Spleen (tissue), 7 donors: ENCODE measurements at regions not wholly inside any gene's neighbourhood (a gene's known extent, or its start where the extent isn't known, plus 50 kb on each side); places are given as distances from the start of the nearest gene placed in this dataset.

Source experiments
- CTCF ChIP-seq, 11 experiments: fragments of 200-600 bp in 7 of 11; fragments of 450-650 bp in 4 of 11; sonication (generic) in 4 of 11; IDR thresholded peaks in 8 of 11; conservative IDR thresholded peaks in 3 of 11; 1 replicate in 7 of 11; 2 replicates in 4 of 11; pipeline versions ENCODE4 v1.4.0 to v1.8.0; 2016 to 2021; ENCODE audit warnings: antibody characterized with exemption in 11 of 11, inconsistent platforms in 4 of 11, mild to moderate bottlenecking in 1 of 11
- POLR2A ChIP-seq, 3 donors: fragments of 450-650 bp; IDR thresholded peaks; one replicate each; pipeline ENCODE4 v1.5.1; 2017; ENCODE audit warnings: antibody characterized with exemption in 3 of 3, mild to moderate bottlenecking in 1 of 3
- POLR2AphosphoS5 ChIP-seq, 3 donors: sonication (generic); formaldehyde crosslinking; IDR thresholded peaks; one replicate each; pipeline ENCODE4 v1.5.1; 2017; ENCODE audit warnings: antibody characterized with exemption in 3 of 3
- donor health status: DM: no; HTN: no; CAD: no; lungs with moderate emphysema.
- donor health status: DM: no; HTN: no; CAD: no.
- donor health status: DM: no; HTN: no; CAD: no.

GRCh38 chr15:29386523-29386922, 116.9 kb upstream of the NSMCE3 start:
- TF ChIP-seq CTCF (IDR thresholded peaks at IDR 0.05 in 8 of 11, conservative IDR thresholded peaks at IDR 0.05 in 3 of 11) (no peak), POLR2A (IDR thresholded peaks at IDR 0.05) (no peak), POLR2AphosphoS5 (IDR thresholded peaks at IDR 0.05) (no peak)
